H9 (cell line): ENCODE measurements at regions not wholly inside any gene's neighbourhood (a gene's known extent, or its start where the extent isn't known, plus 50 kb on each side); places are given as distances from the start of the nearest gene placed in this dataset.

Experiments
- DNase-seq: peaks from one replicate; pipeline ENCODE4 v3.0.0-alpha.2; 2017
- H2AFZ ChIP-seq: one replicate; pipeline ENCODE4 v1.6.1; 2013; ENCODE audit warnings: mild to moderate bottlenecking, low read length, control low read depth, moderate library complexity
- H2AK5ac ChIP-seq: 2 replicates; pipeline ENCODE4 v1.6.1; 2013; ENCODE audit warnings: low read length, control low read depth, mixed read lengths; ENCODE audit not compliant: insufficient read length
- H2BK120ac ChIP-seq: one replicate; pipeline ENCODE4 v1.6.1; 2013; ENCODE audit warnings: low read depth, mild to moderate bottlenecking, low read length, control low read depth, inconsistent platforms; ENCODE audit not compliant: poor library complexity, severe bottlenecking
- H2BK12ac ChIP-seq: 2 replicates; pipeline ENCODE4 v1.6.1; 2013; ENCODE audit warnings: low read length, control low read depth, mixed read lengths, low read depth; ENCODE audit not compliant: insufficient read length
- H2BK15ac ChIP-seq: 2 replicates; pipeline ENCODE4 v1.6.1; 2013; ENCODE audit warnings: low read depth, low read length, control low read depth
- H2BK20ac ChIP-seq: one replicate; pipeline ENCODE4 v1.6.1; 2013; ENCODE audit warnings: low read depth, mild to moderate bottlenecking, low read length, control low read depth, inconsistent platforms; ENCODE audit not compliant: poor library complexity, severe bottlenecking
- H2BK5ac ChIP-seq: 2 replicates; pipeline ENCODE4 v1.6.1; 2013; ENCODE audit warnings: low read length, control low read depth, mixed read lengths; ENCODE audit not compliant: insufficient read length
- H3K14ac ChIP-seq: 2 replicates; pipeline ENCODE4 v1.6.1; 2013; ENCODE audit warnings: low read length, control low read depth; ENCODE audit not compliant: insufficient read depth
- H3K18ac ChIP-seq: 2 replicates; pipeline ENCODE4 v1.6.1; 2013; ENCODE audit warnings: low read depth, mild to moderate bottlenecking, mixed read lengths, low read length, control low read depth; ENCODE audit not compliant: insufficient read length
- H3K23ac ChIP-seq: 2 replicates; pipeline ENCODE4 v1.6.1; 2013; ENCODE audit warnings: low read length, control low read depth, mixed read lengths, low read depth; ENCODE audit not compliant: insufficient read length
- H3K23me2 ChIP-seq: 2 replicates; pipeline ENCODE4 v1.6.1; 2013; ENCODE audit warnings: low read depth, mild to moderate bottlenecking, mixed read lengths, low read length, control low read depth; ENCODE audit not compliant: insufficient read length, poor library complexity, severe bottlenecking
- H3K27ac ChIP-seq: 2 replicates; pipeline ENCODE4 v1.5.1; 2013; ENCODE audit warnings: low read length, control low read depth, mixed read lengths, low read depth; ENCODE audit not compliant: insufficient read length
- H3K27me3 ChIP-seq: 2 replicates; pipeline ENCODE4 v1.6.1; 2013; ENCODE audit warnings: low read length, control low read depth, inconsistent platforms; ENCODE audit not compliant: insufficient read depth
- H3K4ac ChIP-seq: 2 replicates; pipeline ENCODE4 v1.6.1; 2013; ENCODE audit warnings: low read depth, mild to moderate bottlenecking, control low read depth, inconsistent platforms, low read length, moderate library complexity
- H3K4me1 ChIP-seq: 2 replicates; pipeline ENCODE4 v1.6.1; 2013; ENCODE audit warnings: low read length, control low read depth, inconsistent platforms; ENCODE audit not compliant: insufficient read depth
- H3K4me2 ChIP-seq: 2 replicates; pipeline ENCODE4 v1.6.1; 2013; ENCODE audit warnings: low read length, control low read depth, mixed read lengths; ENCODE audit not compliant: insufficient read length, insufficient read depth
- H3K56ac ChIP-seq: 2 replicates; pipeline ENCODE4 v1.6.1; 2013; ENCODE audit warnings: low read depth, mild to moderate bottlenecking, mixed read lengths, low read length, control low read depth; ENCODE audit not compliant: insufficient read length
- H3K79me1 ChIP-seq: 2 replicates; pipeline ENCODE4 v1.6.1; 2013; ENCODE audit warnings: low read depth, mild to moderate bottlenecking, moderate library complexity, low read length, control low read depth, inconsistent platforms; ENCODE audit not compliant: insufficient read depth, poor library complexity, severe bottlenecking
- H3K79me2 ChIP-seq: 2 replicates; pipeline ENCODE4 v1.6.1; 2013; ENCODE audit warnings: low read length, control low read depth, inconsistent platforms; ENCODE audit not compliant: insufficient read depth
- H3K9ac ChIP-seq: 2 replicates; pipeline ENCODE4 v1.6.1; 2013; ENCODE audit warnings: low read length, control low read depth, mixed read lengths; ENCODE audit not compliant: insufficient read length; ENCODE audit errors: extremely low read depth
- H3K9me3 ChIP-seq: one replicate; pipeline ENCODE4 v1.6.1; 2013; ENCODE audit warnings: low read depth, low read length, inconsistent platforms; ENCODE audit not compliant: control insufficient read depth
- H3T11ph ChIP-seq: one replicate; pipeline ENCODE4 v1.6.1; 2013; ENCODE audit warnings: mild to moderate bottlenecking, low read length, control low read depth, inconsistent platforms
- H4K20me1 ChIP-seq: one replicate; pipeline ENCODE4 v1.6.1; 2013; ENCODE audit not compliant: control insufficient read depth, insufficient read length, insufficient read depth
- H4K5ac ChIP-seq: 2 replicates; pipeline ENCODE4 v1.6.1; 2013; ENCODE audit warnings: low read depth, mild to moderate bottlenecking, mixed read lengths, low read length, control low read depth; ENCODE audit not compliant: insufficient read length
- H4K8ac ChIP-seq: replicated peaks from 2 replicates; pipeline ENCODE4 v1.6.1; 2013; ENCODE audit warnings: low read length, control low read depth, mixed read lengths, low read depth; ENCODE audit not compliant: insufficient read length
- H4K91ac ChIP-seq: 2 replicates; pipeline ENCODE4 v1.6.1; 2013; ENCODE audit warnings: low read depth, mild to moderate bottlenecking, moderate library complexity, mixed read lengths, low read length, control low read depth; ENCODE audit not compliant: insufficient read length
- H3K27ac Mint-ChIP-seq, 3 experiments: 2 replicates in 2 of 3; 3 replicates in 1 of 3; pipeline ENCODE4 v1.8.0; 2020 to 2021; ENCODE audit warnings: mixed read lengths in 3 of 3, mild to moderate bottlenecking in 1 of 3, moderate library complexity in 1 of 3
- H3K27me3 Mint-ChIP-seq: 2 replicates; pipeline ENCODE4 v1.8.0; 2021; ENCODE audit warnings: low read depth, mild to moderate bottlenecking, moderate library complexity, mixed read lengths
- H3K36me3 Mint-ChIP-seq, 3 experiments: 2 replicates in 2 of 3; 3 replicates in 1 of 3; pipeline ENCODE4 v1.8.0; 2020 to 2021; ENCODE audit warnings: low read depth in 3 of 3, mixed read lengths in 3 of 3; ENCODE audit not compliant: insufficient read depth in 1 of 3
- H3K4me1 Mint-ChIP-seq, 2 experiments: 2 replicates each; pipeline ENCODE4 v1.8.0; 2020; ENCODE audit warnings: mixed read lengths in 2 of 2
- H3K4me3 Mint-ChIP-seq, 2 experiments: 2 replicates in 1 of 2; 3 replicates in 1 of 2; pipeline ENCODE4 v1.8.0; 2020 to 2021; ENCODE audit warnings: mild to moderate bottlenecking in 2 of 2, mixed read lengths in 2 of 2, moderate library complexity in 1 of 2
- H3K9me3 Mint-ChIP-seq, 2 experiments: 2 replicates in 1 of 2; 3 replicates in 1 of 2; pipeline ENCODE4 v1.8.0; 2020; ENCODE audit warnings: mild to moderate bottlenecking in 2 of 2, mixed read lengths in 2 of 2, moderate library complexity in 1 of 2
- WGBS: extraction: QIAGEN DNeasy Blood & Tissue Kit; methylation state at CpG from one replicate; pipeline ENCODE4 v1.1.7; 2013; ENCODE audit warnings: missing lambda C conversion rate, low lambda C conversion rate, mixed read lengths; ENCODE audit not compliant: insufficient read length; ENCODE audit errors: extremely low coverage; 5-methylcytosine and 5-hydroxymethylcytosine counted together
- TF ChIP-seq, protein P1 (sequence below): fragments of 200-600 bp; sonication (generic); conservative IDR thresholded peaks from 3 replicates; pipeline ENCODE4 v1.8.0; 2021; ENCODE audit warnings: antibody characterized with exemption, mild to moderate bottlenecking

GRCh38 chr5:1719860-1720259 is 79.8 kb downstream of the MRPL36 start:
- Histone ChIP-seq H2BK12ac (no peak overlapping the region), H3K56ac (no peak overlapping the region), H2BK120ac (no peak overlapping the region), H3K23me2 (no peaks in the 10 kb centered on the region), H4K20me1 (no peaks in the 10 kb centered on the region), H3K4me1 (no peaks in the 10 kb centered on the region), H3K23ac (no peak overlapping the region), H3K18ac (no peak overlapping the region), H4K91ac (no peak overlapping the region), H2BK20ac (no peak overlapping the region), H3K79me1 (no peaks in the 10 kb centered on the region), H3K4me2 (no peak overlapping the region), H3K27me3 (no peaks in the 10 kb centered on the region), H4K5ac (no peak overlapping the region), H3K79me2 (no peaks in the 10 kb centered on the region), H2AFZ (no peak overlapping the region), H2AK5ac (no peak overlapping the region), H3K27ac (no peak overlapping the region), H3K4ac (no peak overlapping the region), H4K8ac (no peak overlapping the region), H3K9ac (no peak overlapping the region), H3K9me3 (peaks cover 9% of the 10 kb centered on the region), H2BK15ac (no peak overlapping the region), H2BK5ac (no peak overlapping the region), H3T11ph (no peak overlapping the region), H3K14ac (no peak overlapping the region)
- TF ChIP-seq, protein P1, sequence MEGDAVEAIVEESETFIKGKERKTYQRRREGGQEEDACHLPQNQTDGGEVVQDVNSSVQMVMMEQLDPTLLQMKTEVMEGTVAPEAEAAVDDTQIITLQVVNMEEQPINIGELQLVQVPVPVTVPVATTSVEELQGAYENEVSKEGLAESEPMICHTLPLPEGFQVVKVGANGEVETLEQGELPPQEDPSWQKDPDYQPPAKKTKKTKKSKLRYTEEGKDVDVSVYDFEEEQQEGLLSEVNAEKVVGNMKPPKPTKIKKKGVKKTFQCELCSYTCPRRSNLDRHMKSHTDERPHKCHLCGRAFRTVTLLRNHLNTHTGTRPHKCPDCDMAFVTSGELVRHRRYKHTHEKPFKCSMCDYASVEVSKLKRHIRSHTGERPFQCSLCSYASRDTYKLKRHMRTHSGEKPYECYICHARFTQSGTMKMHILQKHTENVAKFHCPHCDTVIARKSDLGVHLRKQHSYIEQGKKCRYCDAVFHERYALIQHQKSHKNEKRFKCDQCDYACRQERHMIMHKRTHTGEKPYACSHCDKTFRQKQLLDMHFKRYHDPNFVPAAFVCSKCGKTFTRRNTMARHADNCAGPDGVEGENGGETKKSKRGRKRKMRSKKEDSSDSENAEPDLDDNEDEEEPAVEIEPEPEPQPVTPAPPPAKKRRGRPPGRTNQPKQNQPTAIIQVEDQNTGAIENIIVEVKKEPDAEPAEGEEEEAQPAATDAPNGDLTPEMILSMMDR = no peak
- Mint-ChIP-seq H3K27ac (no peak overlapping the region), H3K4me3 (no peak overlapping the region), H3K27me3 (peaks cover 22% of the 10 kb centered on the region), H3K9me3 (peaks cover 24 to 29% of the 10 kb centered on the region in 2 experiments), H3K36me3 (peaks cover 13 to 26% (median 21%) of the 10 kb centered on the region in 3 experiments), H3K4me1 (peaks cover 0 to 5% of the 10 kb centered on the region in 2 experiments; a peak in 1 of 4 replicates)
- WGBS = no CpG with 5 or more reads among the region's 5 CpGs
- no peak for DNase-seq
